ENCODE measurements at regions not wholly inside any gene's neighbourhood (a gene's known extent, or its start where the extent isn't known, plus 50 kb on each side); places are given as distances from the start of the nearest gene placed in this dataset.

DNA sequence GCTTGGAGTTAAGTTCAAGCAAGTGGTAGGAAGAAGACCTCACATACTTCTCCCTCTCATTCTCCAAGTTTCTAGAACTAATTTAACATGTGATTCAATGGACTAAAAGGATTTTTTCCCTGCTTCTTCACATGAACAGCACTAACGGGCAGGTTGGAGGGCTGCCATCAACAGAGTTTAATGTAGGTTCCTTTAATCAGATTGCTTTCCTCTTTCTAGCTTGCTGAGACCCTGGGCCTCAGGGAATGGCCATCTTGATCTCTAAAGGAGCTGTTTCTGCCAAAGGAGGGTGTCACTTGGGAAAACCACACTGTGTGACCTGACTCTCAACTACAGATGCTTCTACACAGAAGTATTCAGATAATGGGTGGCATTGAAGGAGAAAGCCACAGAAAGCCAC lies 223.3 kb downstream of the PIK3R1 start:
- ATAC-seq, result no peak

DNA sequence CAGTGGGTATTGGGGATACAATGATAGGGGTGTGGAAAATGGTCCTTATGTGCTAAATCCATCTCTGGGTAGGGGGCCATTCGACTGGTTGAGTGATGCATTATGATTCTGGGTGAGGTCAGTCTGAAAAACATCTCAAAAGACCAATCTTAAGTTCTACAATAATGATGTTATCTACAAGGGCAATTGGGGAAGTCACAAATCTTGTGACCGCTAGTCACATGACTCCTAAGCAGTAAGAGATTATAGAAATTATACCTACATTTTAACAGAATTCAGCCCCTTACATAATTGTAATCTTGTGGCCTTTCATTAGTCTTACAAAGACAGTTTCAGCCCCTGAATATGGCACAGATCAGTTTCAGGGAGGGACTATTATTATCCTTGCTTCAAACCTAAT lies 224.7 kb downstream of the PIK3R1 start:
- TF ChIP-seq, protein P1, sequence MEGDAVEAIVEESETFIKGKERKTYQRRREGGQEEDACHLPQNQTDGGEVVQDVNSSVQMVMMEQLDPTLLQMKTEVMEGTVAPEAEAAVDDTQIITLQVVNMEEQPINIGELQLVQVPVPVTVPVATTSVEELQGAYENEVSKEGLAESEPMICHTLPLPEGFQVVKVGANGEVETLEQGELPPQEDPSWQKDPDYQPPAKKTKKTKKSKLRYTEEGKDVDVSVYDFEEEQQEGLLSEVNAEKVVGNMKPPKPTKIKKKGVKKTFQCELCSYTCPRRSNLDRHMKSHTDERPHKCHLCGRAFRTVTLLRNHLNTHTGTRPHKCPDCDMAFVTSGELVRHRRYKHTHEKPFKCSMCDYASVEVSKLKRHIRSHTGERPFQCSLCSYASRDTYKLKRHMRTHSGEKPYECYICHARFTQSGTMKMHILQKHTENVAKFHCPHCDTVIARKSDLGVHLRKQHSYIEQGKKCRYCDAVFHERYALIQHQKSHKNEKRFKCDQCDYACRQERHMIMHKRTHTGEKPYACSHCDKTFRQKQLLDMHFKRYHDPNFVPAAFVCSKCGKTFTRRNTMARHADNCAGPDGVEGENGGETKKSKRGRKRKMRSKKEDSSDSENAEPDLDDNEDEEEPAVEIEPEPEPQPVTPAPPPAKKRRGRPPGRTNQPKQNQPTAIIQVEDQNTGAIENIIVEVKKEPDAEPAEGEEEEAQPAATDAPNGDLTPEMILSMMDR (IDR thresholded peaks at IDR 0.05), result no peak
- H3K9me3 Mint-ChIP-seq, result no peaks in the 10 kb centered on the region
- 100% methylated on average over 1 of the region's 2 CpGs for WGBS (ENCODE audit: insufficient coverage)
- peaks cover 16 to 23% of the 10 kb centered on the region in 2 donors for H3K4me1 Mint-ChIP-seq
- ATAC-seq (no peak), DNase-seq (no peak)
- H3K36me3 Mint-ChIP-seq, result no peaks in the 10 kb centered on the region
- intact Hi-C loops (cut with micrococcal nuclease), result loop anchor here (10.0 kb wide), 1 partner anchor 925 kb away; no protein-coding TSS in a partner anchor
- H3K4me3 Mint-ChIP-seq, result no peak overlapping the region
- no peaks in the 10 kb centered on the region for H3K9me3 ChIP-seq (ENCODE audit: control insufficient read depth, insufficient read depth, low read length)
- H3K27me3 Mint-ChIP-seq (ENCODE audit: low read depth in 2 of 2), result no peaks in the 10 kb centered on the region
- no peaks in the 10 kb centered on the region for H3K27me3 ChIP-seq (ENCODE audit: control insufficient read depth, insufficient read depth, low read length)
- H3K4me3 ChIP-seq (ENCODE audit: low read length), result no peak overlapping the region
- peak overlapping the region in 1 of 2 donors; percentile 44 for H3K27ac Mint-ChIP-seq
- peaks cover 22% of the 10 kb centered on the region for H3K4me1 ChIP-seq (ENCODE audit: control insufficient read depth, insufficient read depth, low read length)
- no peaks in the 10 kb centered on the region for H3K36me3 ChIP-seq (ENCODE audit: control insufficient read depth, insufficient read depth, low read length)
- H3K27ac ChIP-seq (ENCODE audit: low read length), result no peak overlapping the region

More for the DNA sequence above, 223.3 kb downstream of the PIK3R1 start:
- H3K27me3 Mint-ChIP-seq (ENCODE audit: low read depth in 2 of 2), result no peaks in the 10 kb centered on the region
- H3K27ac ChIP-seq (ENCODE audit: low read length), result no peak overlapping the region
- no peaks in the 10 kb centered on the region for H3K9me3 Mint-ChIP-seq
- 92% methylated on average over 1 of the region's 1 CpG for WGBS (ENCODE audit: insufficient coverage)
- H3K9me3 ChIP-seq (ENCODE audit: control insufficient read depth, insufficient read depth, low read length), result no peaks in the 10 kb centered on the region
- no peaks in the 10 kb centered on the region for H3K27me3 ChIP-seq (ENCODE audit: control insufficient read depth, insufficient read depth, low read length)
- H3K4me1 ChIP-seq (ENCODE audit: control insufficient read depth, insufficient read depth, low read length), result peaks cover 35% of the 10 kb centered on the region
- DNase-seq, result no peak
- intact Hi-C loops (cut with micrococcal nuclease), result no loop called here
- H3K36me3 Mint-ChIP-seq, result no peaks in the 10 kb centered on the region
- peaks cover 30 to 37% of the 10 kb centered on the region in 2 donors for H3K4me1 Mint-ChIP-seq
- no peaks in the 10 kb centered on the region for H3K36me3 ChIP-seq (ENCODE audit: control insufficient read depth, insufficient read depth, low read length)
- no peak overlapping the region for H3K4me3 Mint-ChIP-seq
- H3K4me3 ChIP-seq (ENCODE audit: low read length), result no peak overlapping the region
- TF ChIP-seq, protein P1 (IDR thresholded peaks at IDR 0.05), result no peak
- H3K27ac Mint-ChIP-seq, result no peak overlapping the region

DNA sequence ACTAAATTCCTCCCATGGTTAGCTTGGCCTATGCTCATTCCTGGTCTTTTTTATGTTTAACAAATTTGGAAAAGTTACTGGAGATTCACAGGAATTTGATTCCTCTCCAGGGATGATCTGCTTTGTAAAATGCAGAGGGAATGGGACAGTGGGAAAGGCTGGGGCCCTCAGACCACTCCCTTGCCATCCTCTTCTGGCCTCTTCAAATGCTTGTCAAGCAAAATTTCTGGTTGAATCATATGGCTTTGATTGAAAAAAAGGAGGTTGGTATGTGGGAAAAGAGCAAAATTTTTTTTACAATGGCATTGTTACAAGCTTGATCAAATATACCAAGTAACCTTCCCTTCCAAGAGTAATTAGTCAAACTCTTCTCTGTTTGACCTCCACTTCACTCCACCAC lies 225.1 kb downstream of the PIK3R1 start:
- ATAC-seq, result no peak
- Histone ChIP-seq H3K9me3 (ENCODE audit: control insufficient read depth, insufficient read depth, low read length) (no peaks in the 10 kb centered on the region), H3K27me3 (ENCODE audit: control insufficient read depth, insufficient read depth, low read length) (no peaks in the 10 kb centered on the region), H3K4me3 (ENCODE audit: low read length) (no peak overlapping the region), H3K36me3 (ENCODE audit: control insufficient read depth, insufficient read depth, low read length) (no peaks in the 10 kb centered on the region), H3K4me1 (ENCODE audit: control insufficient read depth, insufficient read depth, low read length) (peaks cover 18% of the 10 kb centered on the region), H3K27ac (ENCODE audit: low read length) (no peak overlapping the region)
- Mint-ChIP-seq H3K4me3 (no peak overlapping the region), H3K27ac (peak overlapping the region; percentile 37 to 81), H3K27me3 (ENCODE audit: low read depth in 2 of 2) (no peaks in the 10 kb centered on the region), H3K4me1 (peaks cover 13 to 19% of the 10 kb centered on the region in 2 donors), H3K36me3 (no peaks in the 10 kb centered on the region), H3K9me3 (no peaks in the 10 kb centered on the region)
- no peak for DNase-seq
- intact Hi-C loops (cut with micrococcal nuclease), result loop anchor here (10.0 kb wide), 1 partner anchor 926 kb away; no protein-coding TSS in a partner anchor
- TF ChIP-seq, protein P1 (IDR thresholded peaks at IDR 0.05), result no peak
